ENCODE measurements at regions not wholly inside any gene's neighbourhood (a gene's known extent, or its start where the extent isn't known, plus 50 kb on each side); places are given as distances from the start of the nearest gene placed in this dataset.

DNA sequence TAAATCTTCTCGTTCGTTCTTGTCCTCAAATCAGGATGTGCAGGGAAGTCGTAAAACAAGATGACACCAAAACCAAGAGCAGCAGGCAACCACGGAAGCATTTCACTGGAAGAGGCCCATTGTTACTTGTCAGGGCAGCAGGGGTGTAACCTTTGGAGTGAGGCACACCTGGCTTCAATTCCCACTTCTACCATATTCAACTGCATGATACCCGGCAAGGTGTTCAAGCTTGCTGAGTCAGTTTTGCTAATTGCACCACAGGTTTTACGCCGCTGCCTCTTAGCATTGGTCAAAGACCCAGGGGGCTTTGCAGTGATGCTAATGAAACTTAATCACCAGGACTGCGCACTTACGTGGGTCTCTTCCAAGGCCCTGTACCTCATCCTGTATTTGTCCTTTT lies 50.0 kb upstream of the PTER start:
- FAIRE-seq (no peak), ATAC-seq (no peak), DNase-seq (ENCODE audit: low read depth, low spot score) (no peak)
- intact Hi-C loops (cut with micrococcal nuclease; ENCODE audit: unreplicated experiment) (no loop called here), in situ Hi-C loops (cut with MboI) (no loop called here)
- CTCF ChIA-PET, result no interaction called here
- H3K4me2 ChIP-seq (ENCODE audit: control insufficient read depth, insufficient read depth), result no peak overlapping the region
- no peaks in the 10 kb centered on the region for H4K20me1 ChIP-seq (ENCODE audit: control insufficient read depth, insufficient read depth)
- H3K9me3 ChIP-seq (replicated peaks; ENCODE audit: control insufficient read depth, insufficient read depth, low read length), result no peaks in the 10 kb centered on the region
- no peak overlapping the region for H3K27ac ChIP-seq (ENCODE audit: control insufficient read depth, insufficient read depth)
- H3K36me3 ChIP-seq (ENCODE audit: control insufficient read depth in 2 of 2, insufficient read depth in 2 of 2, low read length in 1 of 2), result no peaks in the 10 kb centered on the region
- no peak overlapping the region for H2AFZ ChIP-seq (ENCODE audit: control insufficient read depth, low read depth, low read length)
- no peak overlapping the region for H3K9ac ChIP-seq (ENCODE audit: control insufficient read depth, insufficient read depth, low read length)
- H3K27me3 ChIP-seq (replicated peaks in 1 of 2; ENCODE audit: control insufficient read depth in 2 of 2, insufficient read depth in 2 of 2, low read length in 1 of 2), result no peaks in the 10 kb centered on the region
- RAD21 ChIA-PET (ENCODE audit: unreplicated experiment), result no interaction called here
- TF ChIP-seq KDM1A (IDR thresholded peaks at IDR 0.05; ENCODE audit: borderline replicate concordance), result no peak
- no peak for TF ChIP-seq TCF12 (IDR thresholded peaks at IDR 0.05; ENCODE audit: low read depth, low read length)
- TF ChIP-seq NRF1 (conservative IDR thresholded peaks at IDR 0.05; ENCODE audit: low read depth, low read length), result no peak
- TF ChIP-seq POLR2AphosphoS2 (IDR thresholded peaks at IDR 0.05; ENCODE audit: low read depth, low read length), result no peak
- TF ChIP-seq TAF1 (IDR thresholded peaks at IDR 0.05; ENCODE audit: borderline replicate concordance, low read depth, low read length), result no peak
- no peak for TF ChIP-seq NR2C1 (IDR thresholded peaks at IDR 0.05)
- TF ChIP-seq HDAC2 (IDR thresholded peaks at IDR 0.05), result no peak
- TF ChIP-seq, protein P1, sequence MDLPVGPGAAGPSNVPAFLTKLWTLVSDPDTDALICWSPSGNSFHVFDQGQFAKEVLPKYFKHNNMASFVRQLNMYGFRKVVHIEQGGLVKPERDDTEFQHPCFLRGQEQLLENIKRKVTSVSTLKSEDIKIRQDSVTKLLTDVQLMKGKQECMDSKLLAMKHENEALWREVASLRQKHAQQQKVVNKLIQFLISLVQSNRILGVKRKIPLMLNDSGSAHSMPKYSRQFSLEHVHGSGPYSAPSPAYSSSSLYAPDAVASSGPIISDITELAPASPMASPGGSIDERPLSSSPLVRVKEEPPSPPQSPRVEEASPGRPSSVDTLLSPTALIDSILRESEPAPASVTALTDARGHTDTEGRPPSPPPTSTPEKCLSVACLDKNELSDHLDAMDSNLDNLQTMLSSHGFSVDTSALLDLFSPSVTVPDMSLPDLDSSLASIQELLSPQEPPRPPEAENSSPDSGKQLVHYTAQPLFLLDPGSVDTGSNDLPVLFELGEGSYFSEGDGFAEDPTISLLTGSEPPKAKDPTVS (IDR thresholded peaks at IDR 0.05; ENCODE audit: low read depth, low read length), result no peak
- TF ChIP-seq CHD1 (IDR thresholded peaks at IDR 0.05; ENCODE audit: low read depth, low read length), result no peak
- no peak for TF ChIP-seq SMAD1 (IDR thresholded peaks at IDR 0.05; ENCODE audit: low read depth, partially characterized antibody)
- TF ChIP-seq, protein P2, sequence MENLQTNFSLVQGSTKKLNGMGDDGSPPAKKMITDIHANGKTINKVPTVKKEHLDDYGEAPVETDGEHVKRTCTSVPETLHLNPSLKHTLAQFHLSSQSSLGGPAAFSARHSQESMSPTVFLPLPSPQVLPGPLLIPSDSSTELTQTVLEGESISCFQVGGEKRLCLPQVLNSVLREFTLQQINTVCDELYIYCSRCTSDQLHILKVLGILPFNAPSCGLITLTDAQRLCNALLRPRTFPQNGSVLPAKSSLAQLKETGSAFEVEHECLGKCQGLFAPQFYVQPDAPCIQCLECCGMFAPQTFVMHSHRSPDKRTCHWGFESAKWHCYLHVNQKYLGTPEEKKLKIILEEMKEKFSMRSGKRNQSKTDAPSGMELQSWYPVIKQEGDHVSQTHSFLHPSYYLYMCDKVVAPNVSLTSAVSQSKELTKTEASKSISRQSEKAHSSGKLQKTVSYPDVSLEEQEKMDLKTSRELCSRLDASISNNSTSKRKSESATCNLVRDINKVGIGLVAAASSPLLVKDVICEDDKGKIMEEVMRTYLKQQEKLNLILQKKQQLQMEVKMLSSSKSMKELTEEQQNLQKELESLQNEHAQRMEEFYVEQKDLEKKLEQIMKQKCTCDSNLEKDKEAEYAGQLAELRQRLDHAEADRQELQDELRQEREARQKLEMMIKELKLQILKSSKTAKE (IDR thresholded peaks at IDR 0.05; ENCODE audit: low read depth, poor library complexity, severe bottlenecking), result no peak
- TF ChIP-seq, protein P3, sequence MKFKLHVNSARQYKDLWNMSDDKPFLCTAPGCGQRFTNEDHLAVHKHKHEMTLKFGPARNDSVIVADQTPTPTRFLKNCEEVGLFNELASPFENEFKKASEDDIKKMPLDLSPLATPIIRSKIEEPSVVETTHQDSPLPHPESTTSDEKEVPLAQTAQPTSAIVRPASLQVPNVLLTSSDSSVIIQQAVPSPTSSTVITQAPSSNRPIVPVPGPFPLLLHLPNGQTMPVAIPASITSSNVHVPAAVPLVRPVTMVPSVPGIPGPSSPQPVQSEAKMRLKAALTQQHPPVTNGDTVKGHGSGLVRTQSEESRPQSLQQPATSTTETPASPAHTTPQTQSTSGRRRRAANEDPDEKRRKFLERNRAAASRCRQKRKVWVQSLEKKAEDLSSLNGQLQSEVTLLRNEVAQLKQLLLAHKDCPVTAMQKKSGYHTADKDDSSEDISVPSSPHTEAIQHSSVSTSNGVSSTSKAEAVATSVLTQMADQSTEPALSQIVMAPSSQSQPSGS (IDR thresholded peaks at IDR 0.05; ENCODE audit: low read length), result no peak
- no peak for TF ChIP-seq SIN3A (IDR thresholded peaks at IDR 0.05; ENCODE audit: low read depth, low read length)
- TF ChIP-seq NBN (IDR thresholded peaks at IDR 0.05), result no peak
- H3K4me3 ChIP-seq, result no peak overlapping the region
- SMC1A ChIA-PET (ENCODE audit: uncharacterized antibody, unreplicated experiment), result no interaction called here
- no peaks in the 10 kb centered on the region for H3K79me2 ChIP-seq (ENCODE audit: control insufficient read depth, insufficient read depth, low read length)
- H3K4me1 ChIP-seq (ENCODE audit: control insufficient read depth, insufficient read depth, low read length), result no peaks in the 10 kb centered on the region
- BruUV-seq (replicated peaks), result no TSS peak
- POLR2A ChIA-PET, result no interaction called here
- WGBS (ENCODE audit: insufficient coverage, insufficient replicate concordance, low lambda C conversion rate, missing lambda C conversion rate), result 45% methylated on average over 9 of the region's 9 CpGs

Data from GM12878 (cell line).